GM12878 (cell line): ENCODE measurements at regions not wholly inside any gene's neighbourhood (a gene's known extent, or its start where the extent isn't known, plus 50 kb on each side); places are given as distances from the start of the nearest gene placed in this dataset.

Source experiments
- ATAC-seq: fragments of 200-7000 bp; cut with Tn5 transposase; 3 replicates; pipeline ENCODE4 v1.9.1; 2020; ENCODE audit warnings: mild to moderate bottlenecking, moderate library complexity
- BruUV-seq: library from RNA; stranded (reverse); fragments of 400-500 nt; replicated peaks from 2 replicates; lab custom pipeline; 2021; lab: Mats Ljungman, UMichigan
- CTCF ChIA-PET: fragments of 300-600 bp; sonication (Branson Sonifier 250); formaldehyde crosslinking; extraction: SDS; loops from one replicate; lab custom pipeline; 2021; ENCODE audit warnings: inconsistent platforms; lab: Yijun Ruan, JAX
- POLR2A ChIA-PET: fragments of 350-600 bp; formaldehyde crosslinking; extraction: SDS; loops from one replicate; lab custom pipeline; 2021; ENCODE audit warnings: inconsistent platforms; lab: Charles Lee
- RAD21 ChIA-PET: fragments of 300-600 bp; sonication (Branson Sonifier 250); formaldehyde crosslinking; loops from one replicate; lab custom pipeline; 2023; ENCODE audit warnings: antibody characterized with exemption; ENCODE audit not compliant: unreplicated experiment; lab: Charles Lee
- SMC1A ChIA-PET: fragments of 300-600 bp; sonication (Branson Sonifier 250); formaldehyde crosslinking; loops from one replicate; lab custom pipeline; 2023; ENCODE audit not compliant: unreplicated experiment, uncharacterized antibody; lab: Charles Lee
- DNase-seq: peaks from one replicate; pipeline ENCODE4 v3.0.0-alpha.2; 2011; ENCODE audit warnings: low read depth, low spot score
- FAIRE-seq: peaks from 3 replicates; lab custom pipeline; 2011; peaks lifted over from hg19 to GRCh38; lab: Jason Lieb, UNC
- H2AFZ ChIP-seq: 2 replicates; pipeline ENCODE4 v1.6.0; 2011; ENCODE audit warnings: low read depth, low read length, control low read depth; ENCODE audit not compliant: control insufficient read depth
- H3K27ac ChIP-seq: 2 replicates; pipeline ENCODE4 v1.5.1; 2011; ENCODE audit warnings: control low read depth; ENCODE audit not compliant: control insufficient read depth, insufficient read depth
- H3K27me3 ChIP-seq, 2 experiments: replicated peaks in 1 of 2; 2 replicates each; pipeline versions ENCODE4 v1.6.0 to v1.6.1; 2011; ENCODE audit warnings: low read length in 1 of 2; ENCODE audit not compliant: control insufficient read depth in 2 of 2, insufficient read depth in 2 of 2
- H3K36me3 ChIP-seq, 2 experiments: 2 replicates each; pipeline ENCODE4 v1.5.1; 2011; ENCODE audit warnings: low read length in 1 of 2; ENCODE audit not compliant: control insufficient read depth in 2 of 2, insufficient read depth in 2 of 2
- H3K4me1 ChIP-seq: 2 replicates; pipeline ENCODE4 v1.6.1; 2011; ENCODE audit warnings: mild to moderate bottlenecking, low read length, moderate library complexity, mixed read lengths; ENCODE audit not compliant: control insufficient read depth, insufficient read depth
- H3K4me2 ChIP-seq: 2 replicates; pipeline ENCODE4 v1.6.0; 2011; ENCODE audit warnings: control low read depth; ENCODE audit not compliant: control insufficient read depth, insufficient read depth
- H3K4me3 ChIP-seq: fragments of 200-600 bp; sonication (generic); 2 replicates; pipeline ENCODE4 v1.5.1; 2016
- H3K79me2 ChIP-seq: 2 replicates; pipeline ENCODE4 v1.6.0; 2011; ENCODE audit warnings: low read length; ENCODE audit not compliant: control insufficient read depth, insufficient read depth
- H3K9ac ChIP-seq: 2 replicates; pipeline ENCODE4 v1.8.0; 2011; ENCODE audit warnings: low read length, control low read depth, mixed read lengths; ENCODE audit not compliant: control insufficient read depth, insufficient read depth
- H3K9me3 ChIP-seq: replicated peaks from 3 replicates; pipeline ENCODE4 v1.5.1; 2011; ENCODE audit warnings: mild to moderate bottlenecking, low read length; ENCODE audit not compliant: control insufficient read depth, insufficient read depth
- H4K20me1 ChIP-seq: 2 replicates; pipeline ENCODE4 v1.6.0; 2011; ENCODE audit not compliant: control insufficient read depth, insufficient read depth
- CHD1 ChIP-seq: IDR thresholded peaks from 2 replicates; pipeline ENCODE4 v1.6.1; 2012; ENCODE audit warnings: low read depth, low read length, improper control_type of control experiment
- E4F1 ChIP-seq: fragments of 450-650 bp; IDR thresholded peaks from 2 replicates; pipeline ENCODE4 v1.6.1; 2018; ENCODE audit warnings: borderline replicate concordance, mild to moderate bottlenecking; ENCODE audit not compliant: partially characterized antibody
- FOXM1 ChIP-seq: IDR thresholded peaks from 2 replicates; pipeline ENCODE4 v1.6.1; 2012; ENCODE audit warnings: low read depth, mild to moderate bottlenecking, inconsistent platforms, low read length, moderate library complexity
- HDAC6 ChIP-seq: fragments of 200-600 bp; sonication (generic); IDR thresholded peaks from one replicate; pipeline ENCODE4 v1.8.0; 2017; ENCODE audit warnings: antibody characterized with exemption; ENCODE audit not compliant: unreplicated experiment
- KLF5 ChIP-seq: fragments of 450-650 bp; IDR thresholded peaks from 2 replicates; pipeline ENCODE4 v1.6.1; 2014; ENCODE audit warnings: mild to moderate bottlenecking; ENCODE audit not compliant: partially characterized antibody
- MXI1 ChIP-seq: fragments of 150-350 bp; IDR thresholded peaks from 2 replicates; pipeline ENCODE4 v1.6.1; 2011; ENCODE audit warnings: low read depth, mild to moderate bottlenecking, inconsistent platforms, low read length, improper control_type of control experiment
- NFXL1 ChIP-seq: fragments of 450-650 bp; IDR thresholded peaks from 2 replicates; pipeline ENCODE4 v1.6.1; 2017; ENCODE audit warnings: antibody characterized with exemption, mild to moderate bottlenecking, borderline replicate concordance
- TAF1 ChIP-seq: IDR thresholded peaks from 2 replicates; pipeline ENCODE4 v1.6.1; 2011; ENCODE audit warnings: mild to moderate bottlenecking, low read depth, low read length, borderline replicate concordance
- WGBS: methylation state at CpG from one replicate; pipeline ENCODE4 v1.1.6; 2016; ENCODE audit warnings: low lambda C conversion rate; ENCODE audit not compliant: insufficient replicate concordance, insufficient coverage; ENCODE audit errors: missing lambda C conversion rate; 5-methylcytosine and 5-hydroxymethylcytosine counted together
- in situ Hi-C: fragments of 300-500 bp; cut with MboI; formaldehyde crosslinking; loops from 9 replicates; pipeline ENCODE4 v1.14.3; 2018; ENCODE audit warnings: mixed read lengths
- intact Hi-C: fragments of 100-400 bp; cut with micrococcal nuclease; formaldehyde crosslinking; loops from one replicate; pipeline ENCODE4 v1.14.2; 2022; ENCODE audit not compliant: unreplicated experiment

- 16% methylated on average over 13 of the region's 13 CpGs for WGBS
- no peaks in the 10 kb centered on the region for H4K20me1 ChIP-seq
- ATAC-seq (no peak), FAIRE-seq (no peak), DNase-seq (no peak)
- H3K4me2 ChIP-seq = peak overlapping the region; percentile 50
- peak overlapping the region; percentile 61 for H2AFZ ChIP-seq
- H3K36me3 ChIP-seq = no peaks in the 10 kb centered on the region
- SMC1A ChIA-PET = interaction anchor here (0.6 to 1.2 kb wide), 2 partner anchors 11 to 13 kb away, joined by 3 read pairs; no protein-coding TSS in a partner anchor
- no peaks in the 10 kb centered on the region for H3K79me2 ChIP-seq
- intact Hi-C loops (no loop called here), in situ Hi-C loops (loop anchor here (5.0 kb wide), 1 partner anchor 49 kb away; no protein-coding TSS in a partner anchor)
- no peaks in the 10 kb centered on the region; the same call in 1 of the 2 replicates for H3K4me1 ChIP-seq
- no TSS peak for BruUV-seq
- no peak overlapping the region for H3K9ac ChIP-seq
- RAD21 ChIA-PET = no interaction called here
- CTCF ChIA-PET = interaction anchor here (1.2 kb wide), 1 partner anchor 28 kb away, joined by 3 read pairs; no protein-coding TSS in a partner anchor
- H3K27ac ChIP-seq = no peak overlapping the region
- POLR2A ChIA-PET = interaction anchor here (1.0 kb wide), 1 partner anchor 14 kb away, joined by 3 read pairs; no protein-coding TSS in a partner anchor
- no peaks in the 10 kb centered on the region for H3K27me3 ChIP-seq
- TF ChIP-seq FOXM1 (no peak), E4F1 (no peak), TAF1 (no peak), NFXL1 (no peak), KLF5 (no peak), MXI1 (no peak), CHD1 (no peak), HDAC6 (no peak)
- peak overlapping the region; percentile 50 for H3K4me3 ChIP-seq
- H3K9me3 ChIP-seq = no peaks in the 10 kb centered on the region
Observed at GRCh38 chr20:22403632-22404361, 180.6 kb downstream of the FOXA2 start.
